ENCODE measurements at regions not wholly inside any gene's neighbourhood (a gene's known extent, or its start where the extent isn't known, plus 50 kb on each side); places are given as distances from the start of the nearest gene placed in this dataset.
"Not testable (repeated sequence)": the region's sequence is repeated elsewhere in the genome, so short reads cannot be mapped to it uniquely, and the experiment has no call there.

- no peak for DNase-seq (ENCODE audit: low spot score)
Observed at GRCh38 chr1:177891809-177892208, 78.0 kb downstream of the SEC16B start.

- DNase-seq (ENCODE audit: low spot score), result no peak
Observed at GRCh38 chr1:177890479-177890878, 79.4 kb downstream of the SEC16B start.

- DNase-seq (ENCODE audit: low spot score), result no peak
Observed at GRCh38 chr1:177884479-177885021, 85.3 kb downstream of the SEC16B start.

- no peak for DNase-seq (ENCODE audit: low spot score)
Observed at GRCh38 chr1:177883581-177883980, 86.3 kb downstream of the SEC16B start.

- no peak for DNase-seq (ENCODE audit: low spot score)
Observed at GRCh38 chr1:177880339-177880891, 89.4 kb downstream of the SEC16B start.

GRCh38 chr1:177877086-177877485, 92.8 kb downstream of the SEC16B start:
- DNase-seq (ENCODE audit: low spot score), result no peak

GRCh38 chr1:177873238-177873637, 96.6 kb downstream of the SEC16B start:
- peak; percentile 57 for DNase-seq (ENCODE audit: low spot score)

- DNase-seq (ENCODE audit: low spot score), result no peak
Observed at GRCh38 chr1:177872308-177872900, 97.5 kb downstream of the SEC16B start.

- no peak for DNase-seq (ENCODE audit: low spot score)
Observed at GRCh38 chr1:177871613-177872307, 98.1 kb downstream of the SEC16B start.

- no peak for DNase-seq (ENCODE audit: low spot score)
Observed at GRCh38 chr1:177869586-177869985, 100.3 kb downstream of the SEC16B start.

GRCh38 chr1:177869011-177869410, 100.8 kb downstream of the SEC16B start:
- DNase-seq (ENCODE audit: low spot score), result not testable (repeated sequence)

- no peak for DNase-seq (ENCODE audit: low spot score)
Observed at GRCh38 chr1:177865807-177866206, 104.1 kb downstream of the SEC16B start.

- DNase-seq (ENCODE audit: low spot score), result no peak
Observed at GRCh38 chr1:177864538-177865305, 105.1 kb downstream of the SEC16B start.

GRCh38 chr1:177863796-177864195, 106.1 kb downstream of the SEC16B start:
- no peak for DNase-seq (ENCODE audit: low spot score)

- DNase-seq (ENCODE audit: low spot score), result no peak
Observed at GRCh38 chr1:177862916-177863315, 106.9 kb downstream of the SEC16B start.

GRCh38 chr1:177859572-177859971, 110.3 kb downstream of the SEC16B start:
- DNase-seq (ENCODE audit: low spot score), result no peak

GRCh38 chr1:177858332-177858821, 111.5 kb downstream of the SEC16B start:
- no peak for DNase-seq (ENCODE audit: low spot score)

- no peak for DNase-seq (ENCODE audit: low spot score)
Observed at GRCh38 chr1:177857285-177857684, 112.6 kb downstream of the SEC16B start.

- no peak for DNase-seq (ENCODE audit: low spot score)
Observed at GRCh38 chr1:177854951-177855350, 114.9 kb downstream of the SEC16B start.

GRCh38 chr1:177849579-177850290, 120.1 kb downstream of the SEC16B start:
- DNase-seq (ENCODE audit: low spot score), result no peak

GRCh38 chr1:177849130-177849529, 120.7 kb downstream of the SEC16B start:
- DNase-seq (ENCODE audit: low spot score), result no peak

- no peak for DNase-seq (ENCODE audit: low spot score)
Observed at GRCh38 chr1:177848577-177848976, 121.3 kb downstream of the SEC16B start.

Data from kidney capillary endothelial cell (primary cell).